AG10803 (cell line): ENCODE measurements at regions not wholly inside any gene's neighbourhood (a gene's known extent, or its start where the extent isn't known, plus 50 kb on each side); places are given as distances from the start of the nearest gene placed in this dataset.

Experiments
- DNase-seq: peaks from one replicate; pipeline ENCODE4 v3.0.0; 2010; ENCODE audit warnings: low read depth
- H3K4me3 ChIP-seq: 2 replicates; pipeline ENCODE4 v1.5.1; 2011; ENCODE audit warnings: mild to moderate bottlenecking, low read length, control low read depth
- CTCF ChIP-seq: conservative IDR thresholded peaks from 2 replicates; pipeline ENCODE4 v1.5.1; 2011; ENCODE audit warnings: mild to moderate bottlenecking, low read length, control low read depth, inconsistent platforms

DNA sequence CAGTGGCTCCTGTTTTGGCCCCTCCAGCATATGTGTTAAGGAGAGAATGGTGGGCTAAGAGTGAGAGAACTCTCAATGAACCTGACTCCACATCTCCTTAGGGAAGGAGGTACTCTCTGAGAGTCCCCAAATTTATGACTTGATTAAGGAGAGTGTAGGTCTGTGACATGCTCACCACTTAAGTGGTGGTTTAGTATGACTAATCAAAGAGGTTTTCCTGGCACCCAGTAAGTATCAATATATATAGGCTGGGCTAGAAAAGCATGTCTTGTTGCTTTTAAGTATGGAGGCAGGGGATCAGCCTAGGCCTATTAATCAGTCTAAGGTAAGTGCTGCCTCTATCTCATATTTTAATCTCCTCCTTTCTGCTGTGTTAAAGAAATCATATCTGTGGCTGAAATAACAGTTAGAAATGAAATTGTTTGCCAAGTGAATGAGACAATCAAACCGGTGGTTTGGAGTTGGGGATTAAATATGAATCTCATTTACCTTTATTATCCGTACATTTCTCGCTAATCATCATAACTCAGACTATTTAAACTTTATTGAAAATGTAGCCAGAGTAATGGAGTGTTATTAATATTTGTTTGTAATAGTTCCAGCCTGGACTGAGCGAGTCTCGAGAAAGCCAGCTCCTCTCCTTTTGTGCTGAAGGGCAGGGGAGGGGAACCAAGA is 107.7 kb upstream of the MEIS1 start:
- no peak for DNase-seq
- no peak for TF ChIP-seq CTCF

GRCh38 chr2:66324909-66325528 is 109.9 kb upstream of the MEIS1 start:
- DNase-seq: no peak

More for the DNA sequence above, 107.7 kb upstream of the MEIS1 start:
- H3K4me3 ChIP-seq: no peak overlapping the region

GRCh38 chr2:66324356-66324755 is 110.6 kb upstream of the MEIS1 start:
- H3K4me3 ChIP-seq: no peak overlapping the region
- no peak for TF ChIP-seq CTCF
- no peak for DNase-seq

More at GRCh38 chr2:66324909-66325528, 109.9 kb upstream of the MEIS1 start:
- no peak overlapping the region for H3K4me3 ChIP-seq
- no peak for TF ChIP-seq CTCF

GRCh38 chr2:66323406-66323805 is 111.5 kb upstream of the MEIS1 start:
- TF ChIP-seq CTCF: no peak
- no peak overlapping the region for H3K4me3 ChIP-seq
- DNase-seq: no peak

DNA sequence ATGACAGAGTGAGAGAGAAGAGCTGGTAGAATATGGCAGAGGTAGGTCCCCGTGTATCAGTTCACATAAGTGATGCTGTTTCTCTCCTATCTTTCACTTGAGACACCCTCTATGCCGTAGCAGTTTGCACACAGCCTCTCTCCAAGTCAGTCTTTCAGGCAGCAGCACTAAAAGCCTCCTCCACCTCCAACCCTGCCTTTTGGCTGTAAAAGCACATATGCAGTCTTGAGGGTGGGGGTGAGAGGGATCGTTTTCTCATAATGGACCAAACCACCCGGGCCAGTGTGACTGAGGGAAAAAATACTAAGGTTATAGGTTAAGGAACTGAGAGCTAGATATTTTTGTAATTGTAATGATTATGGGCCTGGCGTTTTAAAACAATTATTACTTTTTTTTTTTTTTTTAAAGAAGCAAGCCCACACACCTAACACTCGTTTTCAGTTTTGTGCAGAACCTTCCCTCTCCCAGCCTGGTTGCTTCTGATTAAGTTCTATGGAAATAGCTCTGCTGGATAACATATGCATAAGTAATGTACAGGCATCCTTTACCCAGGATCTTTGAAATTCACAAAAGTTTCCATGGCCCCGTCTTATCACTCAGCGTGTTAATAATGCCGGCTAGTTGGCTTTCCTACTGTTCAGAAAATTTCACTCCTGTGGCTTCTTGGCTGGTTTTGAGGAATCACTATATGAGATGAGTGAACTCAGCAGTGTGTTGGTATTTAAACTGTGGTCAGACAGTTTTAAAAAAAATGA is 112.2 kb upstream of the MEIS1 start:
- no peak for DNase-seq
- no peak overlapping the region for H3K4me3 ChIP-seq
- TF ChIP-seq CTCF: no peak

GRCh38 chr2:66318009-66318561 is 116.8 kb upstream of the MEIS1 start:
- TF ChIP-seq CTCF: no peak
- DNase-seq: no peak
- H3K4me3 ChIP-seq: no peak overlapping the region
